CD14-positive monocyte (primary cell): ENCODE measurements at regions not wholly inside any gene's neighbourhood (a gene's known extent, or its start where the extent isn't known, plus 50 kb on each side); places are given as distances from the start of the nearest gene placed in this dataset.
"Not testable (repeated sequence)": the region's sequence is repeated elsewhere in the genome, so short reads cannot be mapped to it uniquely, and the experiment has no call there.

Experiments
- DNase-seq, 3 donors: peaks; one replicate each; pipeline ENCODE4 v3.0.0-alpha.2; 2011 to 2022
- H2AFZ ChIP-seq: 2 replicates; pipeline ENCODE4 v1.6.0; 2012; ENCODE audit warnings: mild to moderate bottlenecking, low read depth, low read length, inconsistent platforms; ENCODE audit not compliant: insufficient read depth, poor library complexity, severe bottlenecking
- H3K27ac ChIP-seq, 2 donors: 1 replicate in 1 of 2; 2 replicates in 1 of 2; pipeline ENCODE4 v1.5.1; 2012 to 2013; ENCODE audit warnings: low read length in 2 of 2, control low read depth in 1 of 2, inconsistent platforms in 1 of 2, low read depth in 1 of 2, mild to moderate bottlenecking in 1 of 2
- H3K27me3 ChIP-seq, 2 donors: one replicate each; pipeline versions ENCODE4 v1.6.0 to v1.6.1; 2011 to 2013; ENCODE audit warnings: low read length in 2 of 2; ENCODE audit not compliant: control insufficient read depth in 2 of 2, insufficient read depth in 2 of 2
- H3K36me3 ChIP-seq, 2 donors: replicated peaks in 1 of 2; 1 replicate in 1 of 2; 2 replicates in 1 of 2; pipeline versions ENCODE4 v1.5.1 to v1.6.1; 2012 to 2013; ENCODE audit warnings: low read length in 2 of 2, control low read depth in 1 of 2, inconsistent platforms in 1 of 2, mild to moderate bottlenecking in 1 of 2; ENCODE audit not compliant: insufficient read depth in 2 of 2, control insufficient read depth in 1 of 2
- H3K4me1 ChIP-seq, 2 donors: 1 replicate in 1 of 2; 2 replicates in 1 of 2; pipeline versions ENCODE4 v1.5.1 to v1.6.1; 2012 to 2013; ENCODE audit warnings: low read length in 2 of 2, control low read depth in 1 of 2, inconsistent platforms in 1 of 2, mild to moderate bottlenecking in 1 of 2, moderate library complexity in 1 of 2; ENCODE audit not compliant: insufficient read depth in 2 of 2, control insufficient read depth in 1 of 2
- H3K4me2 ChIP-seq: replicated peaks from 2 replicates; pipeline ENCODE3; 2012; ENCODE audit warnings: low read length, moderate library complexity, mild to moderate bottlenecking; ENCODE audit not compliant: poor library complexity, severe bottlenecking; ENCODE audit errors: extremely low read depth
- H3K4me3 ChIP-seq, 3 experiments: fragments of 200-600 bp in 1 of 3; sonication (generic) in 1 of 3; replicated peaks in 1 of 3; 1 replicate in 2 of 3; 2 replicates in 1 of 3; pipeline ENCODE4 v1.5.1; 2011 to 2013; ENCODE audit warnings: low read length in 3 of 3, mild to moderate bottlenecking in 3 of 3, control low read depth in 2 of 3, low read depth in 2 of 3, inconsistent platforms in 1 of 3, moderate library complexity in 1 of 3
- H3K79me2 ChIP-seq: 2 replicates; pipeline ENCODE4 v1.6.0; 2012; ENCODE audit warnings: mild to moderate bottlenecking, control low read depth, inconsistent platforms, low read length, moderate library complexity; ENCODE audit not compliant: insufficient read depth
- H3K9ac ChIP-seq: 2 replicates; pipeline ENCODE4 v1.6.0; 2017; ENCODE audit warnings: low read length, mild to moderate bottlenecking; ENCODE audit not compliant: insufficient read depth, poor library complexity, severe bottlenecking
- H3K9me3 ChIP-seq, 2 donors: replicated peaks in 1 of 2; 1 replicate in 1 of 2; 2 replicates in 1 of 2; pipeline versions ENCODE4 v1.5.1 to v1.6.1; 2012 to 2013; ENCODE audit warnings: low read length in 2 of 2, control low read depth in 1 of 2; ENCODE audit not compliant: control insufficient read depth in 1 of 2, insufficient read depth in 1 of 2
- H4K20me1 ChIP-seq: 2 replicates; pipeline ENCODE4 v1.6.0; 2012; ENCODE audit warnings: mild to moderate bottlenecking, low read length, control low read depth, moderate library complexity; ENCODE audit not compliant: insufficient read depth
- H3K27ac Mint-ChIP-seq, 7 donors: one replicate each; pipeline ENCODE4 v1.8.0; 2020; ENCODE audit warnings: mild to moderate bottlenecking in 7 of 7, mixed read lengths in 7 of 7, moderate library complexity in 6 of 7, inconsistent platforms in 2 of 7
- H3K27me3 Mint-ChIP-seq, 3 donors: one replicate each; pipeline ENCODE4 v1.8.0; 2021 to 2022; ENCODE audit warnings: low read depth in 3 of 3, mild to moderate bottlenecking in 3 of 3, mixed read lengths in 3 of 3, moderate library complexity in 3 of 3, inconsistent platforms in 1 of 3
- H3K36me3 Mint-ChIP-seq, 2 donors: one replicate each; pipeline ENCODE4 v1.8.0; 2020; ENCODE audit warnings: mixed read lengths in 2 of 2, inconsistent platforms in 1 of 2, mild to moderate bottlenecking in 1 of 2
- H3K4me1 Mint-ChIP-seq: one replicate; pipeline ENCODE4 v1.8.0; 2020; ENCODE audit warnings: mild to moderate bottlenecking, mixed read lengths
- H3K4me3 Mint-ChIP-seq, 2 donors: one replicate each; pipeline ENCODE4 v1.8.0; 2020; ENCODE audit warnings: mild to moderate bottlenecking in 2 of 2, mixed read lengths in 2 of 2, moderate library complexity in 1 of 2
- H3K9me3 Mint-ChIP-seq, 7 donors: one replicate each; pipeline ENCODE4 v1.8.0; 2020 to 2022; ENCODE audit warnings: mixed read lengths in 7 of 7, mild to moderate bottlenecking in 6 of 7, moderate library complexity in 6 of 7, inconsistent platforms in 2 of 7
- CTCF ChIP-seq: fragments of 200-600 bp; IDR thresholded peaks from one replicate; pipeline ENCODE4 v1.8.0; 2022; ENCODE audit warnings: antibody characterized with exemption, mild to moderate bottlenecking
- WGBS: methylation state at CpG from one replicate; pipeline ENCODE4 v1.1.5; 2013; ENCODE audit warnings: missing lambda C conversion rate; ENCODE audit not compliant: insufficient coverage; 5-methylcytosine and 5-hydroxymethylcytosine counted together
- intact Hi-C, 2 donors: fragments of 100-400 bp; cut with micrococcal nuclease; formaldehyde crosslinking; loops; one replicate each; pipeline versions ENCODE4 v1.15.0 to v1.15.1; 2023

- intact Hi-C loops, result no loop called here
- no peaks in the 10 kb centered on the region for H3K4me1 ChIP-seq
- no peaks in the 10 kb centered on the region for H3K36me3 ChIP-seq
- TF ChIP-seq CTCF, result no peak
- H2AFZ ChIP-seq, result no peak overlapping the region
- H3K4me3 ChIP-seq, result no peak overlapping the region
- Mint-ChIP-seq H3K27ac (no peak overlapping the region), H3K4me1 (no peaks in the 10 kb centered on the region), H3K9me3 (peaks cover 0 to 6% (median 0%) of the 10 kb centered on the region in 7 donors), H3K36me3 (no peaks in the 10 kb centered on the region), H3K27me3 (no peaks in the 10 kb centered on the region), H3K4me3 (no peak overlapping the region)
- no peak for DNase-seq
- H4K20me1 ChIP-seq, result no peaks in the 10 kb centered on the region
- H3K9me3 ChIP-seq, result no peaks in the 10 kb centered on the region
- H3K27me3 ChIP-seq, result no peaks in the 10 kb centered on the region
- WGBS, result 0% methylated on average over 1 of the region's 1 CpG
- H3K79me2 ChIP-seq, result no peaks in the 10 kb centered on the region
- H3K27ac ChIP-seq, result no peak overlapping the region
- no peak overlapping the region for H3K4me2 ChIP-seq
- no peak overlapping the region for H3K9ac ChIP-seq
Observed at GRCh38 chr16:76875898-76876297, 315.1 kb upstream of the MON1B start.

- H3K79me2 ChIP-seq, result no peaks in the 10 kb centered on the region
- no peaks in the 10 kb centered on the region for H3K4me1 Mint-ChIP-seq
- no peak overlapping the region for H3K4me3 Mint-ChIP-seq
- H3K9ac ChIP-seq, result no peak overlapping the region
- H3K27me3 ChIP-seq, result no peaks in the 10 kb centered on the region
- H3K9me3 ChIP-seq, result no peaks in the 10 kb centered on the region
- DNase-seq, result no peak
- H3K27me3 Mint-ChIP-seq, result no peaks in the 10 kb centered on the region
- H3K4me3 ChIP-seq, result no peak overlapping the region
- H3K4me2 ChIP-seq, result no peak overlapping the region
- H3K9me3 Mint-ChIP-seq, result peaks cover 0 to 5% (median 0%) of the 10 kb centered on the region in 7 donors
- intact Hi-C loops, result no loop called here
- H2AFZ ChIP-seq, result no peak overlapping the region
- no peaks in the 10 kb centered on the region for H4K20me1 ChIP-seq
- no peaks in the 10 kb centered on the region for H3K4me1 ChIP-seq
- TF ChIP-seq CTCF, result no peak
- no peak overlapping the region for H3K27ac ChIP-seq
- WGBS, result 100% methylated on average over 3 of the region's 4 CpGs
- no peak overlapping the region for H3K27ac Mint-ChIP-seq
- no peaks in the 10 kb centered on the region for H3K36me3 Mint-ChIP-seq
- no peaks in the 10 kb centered on the region for H3K36me3 ChIP-seq
Observed at GRCh38 chr16:76879420-76879819, 311.6 kb upstream of the MON1B start.

GRCh38 chr16:76880523-76880922 is 310.5 kb upstream of the MON1B start:
- DNase-seq, H3K27me3 ChIP-seq, H3K36me3 Mint-ChIP-seq, H3K9me3 ChIP-seq, H4K20me1 ChIP-seq, H3K4me3 Mint-ChIP-seq, H3K4me2 ChIP-seq, H3K27ac Mint-ChIP-seq, H2AFZ ChIP-seq, H3K4me1 ChIP-seq, H3K9ac ChIP-seq, H3K36me3 ChIP-seq, H3K27ac ChIP-seq, H3K27me3 Mint-ChIP-seq, H3K79me2 ChIP-seq, H3K4me1 Mint-ChIP-seq, H3K4me3 ChIP-seq, H3K9me3 Mint-ChIP-seq, intact Hi-C loops: not testable (repeated sequence)
- WGBS, result no CpG with 5 or more reads among the region's 5 CpGs
